Activated T-helper 9 cell treated with anti-CD3 and anti-CD28 coated beads, Interleukin-2, amount 50 U/mL, for 16 hours (primary cell): ENCODE measurements at regions not wholly inside any gene's neighbourhood (a gene's known extent, or its start where the extent isn't known, plus 50 kb on each side); places are given as distances from the start of the nearest gene placed in this dataset.

Source experiments
- DNase-seq: peaks from one replicate; pipeline ENCODE4 v3.0.0-alpha.2; 2020; ENCODE audit warnings: low read depth

DNA sequence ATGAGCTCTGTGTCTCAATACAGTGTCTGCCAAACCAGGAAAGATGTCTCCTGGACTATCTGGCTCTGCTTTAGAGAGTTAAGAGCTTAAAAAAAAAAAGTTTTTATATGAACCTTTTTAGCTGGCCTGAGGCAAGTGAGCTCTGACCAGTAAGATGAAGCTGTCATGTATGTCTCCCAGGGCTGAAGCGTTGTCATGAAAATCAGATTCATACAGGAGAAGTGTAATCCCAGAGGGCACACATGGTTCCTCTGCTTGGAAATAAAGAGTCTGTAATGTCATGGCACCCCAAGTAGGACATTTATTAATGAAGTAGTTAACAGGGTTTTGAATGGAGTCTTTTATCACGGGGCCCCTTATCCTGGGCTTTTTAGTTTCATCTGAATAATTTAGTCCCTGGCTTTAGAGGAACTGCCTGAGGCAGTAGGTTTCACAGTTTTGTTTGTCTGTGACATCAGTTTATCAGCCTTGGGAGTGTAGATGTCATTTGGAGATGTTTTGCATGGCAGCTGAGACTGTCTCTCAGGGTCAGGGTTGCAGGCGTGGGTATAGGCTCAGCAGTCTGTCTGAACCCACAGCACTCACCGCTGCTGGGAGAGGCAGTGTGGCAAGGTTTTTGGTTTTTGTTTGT, 223.3 kb downstream of the DIRAS2 start:
- DNase-seq = no peak

DNA sequence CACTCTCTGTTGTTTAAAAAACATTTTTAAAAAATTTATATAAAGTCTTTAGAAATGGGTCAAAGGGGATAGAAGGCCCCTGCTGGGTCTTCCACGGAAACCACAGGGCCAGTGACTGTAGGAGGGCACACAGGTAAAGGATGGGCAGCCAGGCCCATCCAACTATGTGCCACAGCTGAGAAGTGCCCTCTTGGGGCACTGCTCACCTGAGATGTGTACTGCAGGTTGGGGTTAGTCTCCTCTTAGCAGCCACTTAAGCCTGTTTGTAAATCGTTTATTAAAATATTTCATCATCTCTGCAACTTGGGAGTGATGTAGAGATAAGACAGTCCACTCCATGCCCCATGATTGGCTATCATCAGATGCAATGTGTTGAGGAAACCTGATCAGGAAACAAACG, 222.4 kb downstream of the DIRAS2 start:
- DNase-seq = no peak

DNA sequence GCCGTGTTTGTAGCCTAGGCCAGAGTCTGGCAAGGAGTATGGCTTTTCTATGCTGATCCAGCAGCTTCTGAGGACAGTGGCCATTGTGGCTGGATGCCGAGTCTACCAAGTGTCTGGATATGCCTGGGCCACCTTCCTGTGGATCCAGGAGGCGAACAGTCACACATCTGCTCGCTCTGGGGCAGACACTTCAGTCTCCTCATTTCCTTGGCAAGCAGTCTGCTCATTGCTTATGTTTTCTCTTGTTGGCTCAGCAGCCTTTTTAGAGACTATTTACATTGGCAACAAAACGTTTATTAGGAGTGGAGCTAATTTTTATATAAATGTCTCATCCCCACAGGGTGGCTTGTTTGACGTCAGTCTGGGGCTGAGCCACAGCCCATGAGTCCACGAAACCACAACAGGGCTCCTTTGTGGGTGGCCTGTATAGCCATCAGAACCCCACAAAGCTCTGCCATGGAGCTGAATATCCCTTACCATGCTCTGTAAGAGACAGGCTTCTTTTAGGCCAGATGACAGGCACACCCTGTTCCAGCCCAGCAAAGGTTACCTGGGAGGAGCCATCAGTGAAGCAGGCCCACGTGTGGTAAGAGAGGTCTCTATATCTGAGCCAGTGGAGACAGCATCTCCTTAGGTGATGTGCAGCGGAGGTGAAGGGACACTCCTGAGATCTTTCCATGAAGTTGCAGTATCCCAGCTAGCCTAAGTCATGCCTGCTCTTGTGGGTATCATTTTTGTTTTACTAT, 221.7 kb downstream of the DIRAS2 start:
- no peak for DNase-seq

DNA sequence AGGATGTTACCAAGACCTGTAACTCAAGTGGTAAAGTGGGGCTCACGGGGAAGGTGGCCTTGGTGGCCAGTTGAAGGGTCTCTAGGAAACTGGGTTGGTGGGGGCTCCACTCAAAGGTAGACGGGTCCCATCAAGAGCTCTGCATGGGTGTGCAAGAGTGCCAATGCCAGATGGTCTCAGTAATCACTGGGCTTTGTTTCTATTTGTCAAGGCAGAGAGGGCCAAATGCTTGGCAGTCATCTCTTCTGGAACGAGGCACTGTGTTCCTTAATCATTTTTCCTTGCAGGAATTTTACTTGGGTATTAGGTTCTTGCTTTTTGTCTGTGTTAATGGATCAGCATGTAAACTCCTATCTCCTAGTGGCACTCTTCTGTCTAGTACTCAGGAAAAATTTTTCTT, 220.8 kb downstream of the DIRAS2 start:
- no peak for DNase-seq

DNA sequence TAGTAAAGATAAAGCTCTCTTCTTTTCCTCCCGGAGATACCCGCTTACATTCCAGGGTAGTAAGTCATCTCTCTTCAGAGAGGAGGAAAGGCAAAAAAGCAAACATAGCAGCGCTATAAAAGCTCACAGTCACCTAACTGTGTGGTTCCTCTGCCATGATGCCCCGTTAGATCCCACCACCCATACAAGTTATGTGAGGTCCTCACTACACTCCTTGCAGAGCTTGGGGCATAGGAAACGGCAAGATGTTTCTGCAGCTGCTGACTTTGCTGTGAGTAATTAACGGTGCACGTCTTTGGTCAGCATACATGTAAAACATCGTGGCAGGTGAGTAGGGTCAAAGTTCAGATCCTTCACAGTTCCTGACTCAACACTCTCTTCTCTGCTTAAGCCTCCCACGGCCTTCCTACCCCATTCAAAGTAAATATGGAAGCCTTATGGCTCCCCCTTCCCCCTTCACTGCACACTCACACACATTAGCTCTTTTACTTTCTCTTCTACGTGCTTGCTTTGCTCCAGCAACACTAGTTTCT, 218.9 kb downstream of the DIRAS2 start:
- DNase-seq = no peak

DNA sequence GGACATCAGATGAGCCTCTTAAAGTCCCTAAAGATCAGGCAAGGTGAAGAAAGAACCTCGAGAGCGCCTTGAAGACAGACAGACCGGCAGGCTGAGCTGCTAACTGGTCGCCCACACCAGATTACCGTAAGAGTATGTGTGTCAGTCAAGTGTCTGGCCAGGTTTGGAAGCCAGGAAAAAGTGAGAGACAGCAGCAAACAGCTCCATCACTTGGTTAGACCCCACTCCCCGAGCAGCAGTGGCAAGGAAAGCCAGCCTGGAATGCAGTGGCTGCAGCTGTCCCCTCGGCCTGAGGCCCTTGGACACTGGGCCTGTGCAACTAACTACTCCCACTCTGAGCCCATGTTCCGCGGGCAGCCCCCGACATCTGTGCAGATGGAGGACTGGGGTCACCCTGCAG, 214.1 kb downstream of the DIRAS2 start:
- DNase-seq = no peak

DNA sequence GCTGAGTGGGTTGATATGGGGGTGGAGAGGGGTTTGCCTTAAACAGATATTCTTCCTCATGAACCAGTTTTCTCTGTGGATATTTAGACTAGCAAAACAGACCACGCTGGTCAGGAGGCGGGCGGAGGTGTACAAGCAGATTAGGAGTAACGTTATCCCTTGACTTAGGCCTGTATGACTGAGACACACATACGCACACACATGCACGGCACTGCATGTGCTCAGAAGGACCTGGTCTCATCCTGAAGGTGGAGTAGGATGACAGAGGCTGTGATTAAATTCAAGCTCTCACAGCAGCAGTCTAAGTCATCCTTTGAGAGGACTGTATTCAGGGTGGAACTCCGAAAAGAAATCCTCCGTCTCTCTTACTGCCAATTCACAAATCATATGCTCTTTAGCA, 209.7 kb downstream of the DIRAS2 start:
- DNase-seq = no peak

DNA sequence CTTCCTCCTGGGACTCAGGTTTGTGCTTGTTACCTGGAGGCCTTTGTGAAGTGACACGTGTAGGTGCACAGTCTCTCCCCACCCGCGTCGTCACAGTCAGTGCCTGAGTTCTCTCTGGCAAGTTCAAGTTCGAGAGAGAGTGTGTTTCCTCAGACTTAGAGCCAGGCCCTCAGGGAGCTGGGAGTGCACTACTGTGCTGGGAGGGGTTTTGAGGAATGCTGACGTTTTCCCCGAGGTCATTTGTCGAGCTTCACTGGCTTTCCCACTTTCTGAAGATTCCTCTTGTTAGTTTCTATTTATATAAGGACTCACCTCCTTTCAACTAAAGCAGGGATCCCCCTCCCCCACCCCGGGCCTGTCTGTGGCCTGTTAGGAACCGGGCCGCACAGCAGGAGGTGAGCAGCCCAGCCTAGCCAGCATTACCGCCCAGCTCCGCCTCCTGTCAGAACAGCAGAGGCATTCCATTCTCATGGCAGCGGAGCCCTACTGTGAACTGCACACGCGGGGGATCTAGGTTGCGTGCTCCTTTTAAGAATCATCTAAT, 209.2 kb downstream of the DIRAS2 start:
- DNase-seq = no peak

DNA sequence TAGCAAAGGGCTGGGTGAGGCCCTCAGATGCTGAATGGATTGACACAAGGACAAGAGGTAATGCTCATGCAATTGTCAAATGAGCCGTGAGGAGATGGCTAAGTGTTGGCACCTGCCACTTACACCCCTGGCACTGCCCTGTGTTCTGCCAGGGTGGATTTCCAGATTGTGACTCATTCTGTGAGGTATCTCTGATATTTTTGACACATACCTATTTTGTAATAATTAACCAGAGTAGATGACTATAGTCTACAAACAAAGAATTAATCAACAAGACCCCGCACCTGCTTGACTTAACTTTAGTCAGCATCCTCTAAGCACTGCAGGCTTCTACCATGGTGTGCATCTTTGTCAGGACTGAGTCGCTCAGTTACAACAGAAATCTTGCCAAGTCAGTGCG, 200.8 kb downstream of the DIRAS2 start:
- DNase-seq = no peak

DNA sequence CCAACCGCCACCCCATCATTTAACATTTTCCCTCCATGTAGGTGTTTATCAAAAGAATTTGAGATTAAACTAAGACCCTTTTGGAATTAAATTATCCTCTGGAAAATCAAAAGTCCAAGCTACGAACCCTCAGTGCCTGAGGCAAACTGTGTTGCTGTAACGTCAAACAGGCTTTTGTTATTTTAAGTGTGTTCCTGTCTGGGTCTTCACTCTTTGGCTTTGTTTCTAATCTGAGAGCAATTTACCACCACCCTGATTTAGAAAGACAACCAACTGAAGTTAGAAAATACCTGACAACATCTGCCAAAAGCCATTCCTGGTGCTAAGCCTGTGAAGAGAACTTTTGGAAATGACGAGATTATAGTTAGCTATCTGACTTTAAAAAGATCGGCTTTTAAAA, 199.9 kb downstream of the DIRAS2 start:
- no peak for DNase-seq

DNA sequence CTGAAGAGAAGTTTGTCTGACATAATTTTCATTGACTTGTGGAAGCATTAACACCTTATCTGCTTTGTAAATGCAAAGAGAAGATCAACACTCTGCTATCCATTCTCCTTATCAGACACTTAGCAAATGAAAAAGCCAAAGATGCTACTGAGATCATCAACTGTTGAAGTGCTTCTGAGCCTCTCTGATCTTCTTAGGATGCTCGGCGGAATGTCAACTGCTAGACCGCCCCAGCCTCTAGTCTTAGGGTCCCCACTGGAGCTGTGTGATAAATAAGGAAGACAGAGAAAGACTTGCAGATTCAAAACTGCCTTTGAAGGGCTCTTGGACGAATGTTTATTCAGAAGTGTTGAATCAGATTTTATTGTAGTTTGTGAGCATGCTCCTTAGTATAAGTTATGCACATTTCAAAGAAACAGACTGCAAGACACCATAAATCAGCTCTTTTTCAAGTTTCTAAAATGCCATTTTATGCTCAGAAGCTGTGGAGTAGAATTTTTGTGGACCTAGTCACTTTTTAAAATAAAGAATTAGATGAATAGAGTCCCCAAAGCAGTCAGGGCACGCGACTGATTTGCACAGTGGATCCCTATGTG, 197.9 kb downstream of the DIRAS2 start:
- DNase-seq = no peak

DNA sequence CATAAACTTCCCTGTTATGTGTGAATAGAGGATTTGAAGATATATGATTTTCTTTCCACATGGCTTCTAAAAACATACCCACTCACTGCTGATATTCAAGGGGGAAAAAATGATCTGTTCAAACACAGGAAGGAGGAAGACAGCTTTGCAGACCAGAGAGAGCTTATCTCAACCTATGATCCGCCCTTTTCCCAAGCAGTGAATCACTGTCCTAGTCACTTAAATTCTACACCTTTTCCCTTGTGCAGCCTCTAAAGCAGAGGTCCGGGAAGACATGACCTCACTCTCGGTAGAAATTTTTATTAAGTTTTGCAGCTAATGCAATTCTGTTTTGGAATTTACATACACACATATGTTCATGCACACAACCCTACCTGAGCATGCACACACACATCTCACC, 197.2 kb downstream of the DIRAS2 start:
- no peak for DNase-seq

DNA sequence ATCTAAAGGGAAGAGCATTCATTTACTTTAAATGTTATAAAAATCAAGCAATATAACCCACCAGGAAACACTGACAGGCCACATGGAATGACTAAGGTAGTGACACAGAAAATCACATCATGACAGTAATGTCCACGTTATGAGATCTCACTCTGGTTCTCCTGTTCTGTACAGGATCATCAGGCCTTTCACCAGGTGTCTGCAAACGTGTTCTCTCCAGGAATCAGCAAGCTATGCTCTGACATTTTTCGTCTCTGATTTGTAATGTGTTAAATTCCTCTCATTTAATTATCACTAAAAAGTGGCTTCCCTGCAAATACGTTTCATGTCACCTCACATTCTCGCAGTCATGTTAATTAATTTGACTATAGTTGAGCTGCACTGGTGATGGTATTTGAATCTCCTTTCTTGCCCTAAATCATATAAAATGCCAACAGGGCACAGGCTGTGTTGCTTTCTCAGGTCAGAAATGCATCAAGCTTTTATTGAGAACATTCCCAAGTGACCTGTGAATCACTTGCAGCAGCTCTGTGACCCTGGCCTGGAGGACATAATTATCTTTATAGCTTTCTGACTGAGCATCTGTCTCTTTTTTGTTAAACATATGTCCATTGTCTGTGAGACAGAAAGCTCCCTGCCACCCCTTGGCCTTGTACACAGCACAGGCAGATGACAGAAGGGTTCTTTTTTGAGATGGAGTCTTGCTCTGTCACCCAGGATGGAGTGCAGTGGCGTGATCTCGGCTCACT, 196.2 kb downstream of the DIRAS2 start:
- no peak for DNase-seq

DNA sequence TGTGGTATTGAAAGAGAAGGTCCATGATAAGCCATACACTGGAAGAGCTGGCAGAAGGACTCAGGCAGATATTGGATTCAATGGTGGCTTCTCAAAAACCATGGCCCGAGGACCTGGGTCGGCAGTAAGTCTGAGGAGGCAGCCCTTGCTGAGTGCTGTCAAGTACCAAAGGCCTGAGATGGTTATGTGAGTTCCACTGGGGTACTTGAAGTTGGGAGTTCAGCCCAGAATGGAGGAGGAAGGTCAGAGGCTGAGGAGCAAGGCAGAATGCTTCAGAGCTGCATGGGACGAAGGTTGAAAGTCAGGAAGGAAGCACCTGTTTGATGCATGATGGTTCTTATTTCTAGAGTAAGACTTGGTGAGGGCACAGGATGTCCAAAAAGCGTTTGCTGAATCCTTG, 194.9 kb downstream of the DIRAS2 start:
- DNase-seq = no peak

DNA sequence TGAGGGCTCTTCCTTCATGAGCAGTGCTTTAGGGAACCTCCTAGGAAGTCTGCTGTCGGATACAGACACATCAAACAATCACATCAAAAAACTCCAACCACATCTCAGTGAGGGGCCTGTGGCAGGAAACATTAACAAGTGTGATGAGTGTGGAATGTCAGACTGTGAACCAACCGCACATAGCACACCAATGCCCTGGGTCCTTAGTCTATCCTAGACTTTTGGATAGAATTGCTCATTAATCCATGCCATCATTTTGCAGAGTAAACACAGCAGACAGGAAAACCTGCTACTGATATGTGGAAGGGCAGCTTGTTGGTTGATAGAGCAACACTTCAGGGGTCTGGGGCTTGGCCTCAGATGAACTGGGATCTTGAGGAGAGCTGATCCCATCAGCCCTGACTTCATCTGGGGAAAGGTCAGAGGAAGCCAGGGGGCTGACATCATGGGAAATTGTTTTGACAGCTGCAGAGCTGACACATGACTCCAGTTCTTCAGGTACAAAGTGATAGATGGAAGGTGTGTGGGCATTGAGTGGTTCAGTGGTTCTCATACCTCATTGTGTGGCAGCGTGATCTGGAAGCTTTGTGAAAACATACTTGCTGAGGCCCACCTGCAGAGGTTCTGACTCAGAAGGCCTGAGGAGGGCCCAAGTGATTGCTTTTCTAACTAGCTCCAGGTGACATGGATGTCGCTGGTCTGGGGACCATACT, 193.3 kb downstream of the DIRAS2 start:
- no peak for DNase-seq

DNA sequence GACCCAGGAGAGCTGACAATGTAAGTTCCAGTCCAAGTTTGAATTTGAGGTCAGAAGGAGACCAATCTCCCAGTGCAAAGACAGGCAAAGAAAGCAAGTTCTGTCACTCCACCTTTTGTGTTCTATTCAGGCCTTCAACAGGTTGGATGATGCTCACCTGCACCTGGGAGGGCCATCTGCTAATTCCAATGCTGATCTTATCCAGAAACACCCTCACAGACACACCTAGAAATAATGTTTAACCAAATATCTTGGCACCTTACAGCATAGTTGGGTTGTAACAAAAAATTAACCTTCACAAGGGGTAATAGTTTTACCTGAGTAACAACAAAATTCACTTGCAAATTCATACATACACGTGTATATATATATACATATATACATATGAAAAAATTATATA, 190.8 kb downstream of the DIRAS2 start:
- DNase-seq = no peak

DNA sequence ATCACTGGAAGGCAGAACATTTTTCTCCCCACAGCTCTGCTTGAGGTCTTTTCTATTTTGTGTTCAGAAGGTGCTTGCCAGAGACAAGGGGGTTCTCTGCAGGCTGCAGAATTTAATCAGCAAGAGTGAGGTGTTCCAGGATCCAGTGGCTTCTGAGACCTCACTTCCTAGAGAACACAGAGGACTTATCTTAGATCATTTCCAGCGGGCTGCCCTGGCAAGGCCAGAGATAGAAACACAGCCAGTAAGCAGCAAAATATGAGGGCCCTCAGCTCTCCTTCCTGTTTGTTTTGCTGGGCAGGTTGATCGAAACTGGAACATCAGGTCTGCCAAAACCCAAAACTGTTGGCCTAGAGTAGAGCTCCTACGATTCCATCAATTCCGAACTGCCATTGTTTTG, 187.3 kb downstream of the DIRAS2 start:
- DNase-seq = no peak

DNA sequence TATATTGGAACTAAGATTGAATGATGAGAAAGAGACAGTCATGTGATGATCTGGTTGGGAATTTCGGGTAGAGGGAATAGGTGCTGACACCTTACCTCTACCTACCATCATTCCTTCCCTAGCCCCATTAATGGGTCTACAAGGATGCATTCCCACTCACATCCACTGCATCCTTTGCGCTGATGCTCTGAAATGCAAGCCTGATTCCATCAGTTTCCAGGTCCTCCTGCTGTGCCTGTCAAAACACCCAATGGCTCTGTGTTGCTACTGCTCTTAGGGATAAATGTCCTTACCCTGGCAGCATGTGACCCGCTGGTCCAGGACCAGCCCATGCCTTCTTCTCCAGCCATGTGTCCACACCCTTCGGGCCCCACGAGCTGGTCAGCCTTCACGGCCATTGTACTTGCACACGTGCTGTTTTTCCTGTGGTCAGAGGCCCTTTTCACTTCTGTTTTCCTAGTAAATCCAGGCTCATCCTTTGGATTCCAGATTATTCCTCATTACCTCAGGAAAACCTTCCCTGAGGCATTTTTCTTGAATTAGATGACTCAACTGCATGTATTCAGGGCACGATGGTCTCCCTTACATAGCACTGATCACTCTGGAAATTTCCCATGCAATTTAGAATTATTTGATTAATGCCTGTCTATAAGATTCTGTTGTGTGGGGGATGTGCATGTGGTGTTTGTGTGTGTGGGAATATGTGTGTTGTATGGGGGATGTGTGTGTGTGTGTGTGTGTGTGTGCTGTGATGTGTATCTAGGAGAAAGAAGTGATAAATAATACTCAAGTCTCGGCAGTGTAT, 185.0 kb downstream of the DIRAS2 start:
- DNase-seq = no peak

DNA sequence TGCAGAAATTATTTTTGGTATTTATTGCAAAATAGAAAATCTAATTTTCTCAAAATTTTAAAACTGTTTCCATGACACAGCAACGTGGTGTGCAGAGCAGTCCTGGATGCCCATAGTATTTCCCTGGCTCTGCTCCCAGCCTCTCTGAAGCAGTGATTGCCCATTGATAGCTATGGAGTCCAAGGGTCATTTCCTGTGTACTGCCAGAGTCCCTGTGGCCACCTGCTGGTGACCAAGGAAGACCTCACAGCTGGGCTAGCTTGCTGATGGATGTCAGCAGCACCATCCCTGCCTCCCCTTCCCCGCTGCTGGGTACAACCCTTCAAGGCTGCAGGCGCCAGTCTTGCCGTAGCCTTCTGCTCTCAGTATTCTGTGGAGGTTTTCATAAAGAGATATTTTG, 184.1 kb downstream of the DIRAS2 start:
- no peak for DNase-seq

DNA sequence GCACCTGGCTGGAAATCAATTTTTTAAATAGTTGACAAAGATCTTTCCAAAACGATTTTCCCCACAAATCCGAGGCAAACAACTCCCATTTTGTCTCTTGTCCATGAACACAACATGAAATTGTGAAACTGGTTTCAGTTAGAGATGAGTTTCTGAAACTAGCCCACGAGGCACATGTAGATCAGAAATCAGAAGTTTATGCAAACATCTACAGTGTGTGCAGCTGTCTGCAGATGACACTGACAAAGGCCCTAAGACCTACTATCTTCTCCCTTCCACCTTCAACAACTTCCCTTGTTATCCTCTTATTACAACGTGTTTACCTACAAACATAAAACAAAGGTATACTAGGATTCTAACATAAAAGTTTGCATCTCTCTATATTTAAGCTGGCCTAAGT, 183.3 kb downstream of the DIRAS2 start:
- DNase-seq = no peak

DNA sequence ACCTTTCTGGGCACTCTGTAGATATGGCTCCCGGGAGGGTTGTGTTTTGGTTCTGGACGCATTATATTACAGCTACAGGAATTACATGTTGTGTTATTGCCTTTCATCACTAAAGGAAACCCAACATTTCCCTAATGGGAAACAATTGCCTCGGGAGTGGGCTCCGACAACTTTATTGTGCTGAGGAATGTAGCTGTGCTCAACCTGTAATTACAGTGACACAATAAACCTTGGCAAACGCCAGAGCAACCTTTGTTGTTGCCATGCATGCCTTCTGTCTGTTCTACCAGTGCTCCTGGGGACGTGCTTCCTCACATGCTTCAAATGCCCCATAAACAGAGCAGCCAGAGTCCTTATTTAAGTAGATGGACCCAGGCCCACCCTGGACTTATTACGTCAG, 182.4 kb downstream of the DIRAS2 start:
- no peak for DNase-seq
